DMS 273 (cell line): ENCODE measurements at regions not wholly inside any gene's neighbourhood (a gene's known extent, or its start where the extent isn't known, plus 50 kb on each side); places are given as distances from the start of the nearest gene placed in this dataset.
"Not testable (repeated sequence)": the region's sequence is repeated elsewhere in the genome, so short reads cannot be mapped to it uniquely, and the experiment has no call there.

Source experiments
- DNase-seq: peaks from one replicate; lab custom pipeline; 2025; ENCODE audit not compliant: unreplicated experiment; lab: John Stamatoyannopoulos, UW

DNA sequence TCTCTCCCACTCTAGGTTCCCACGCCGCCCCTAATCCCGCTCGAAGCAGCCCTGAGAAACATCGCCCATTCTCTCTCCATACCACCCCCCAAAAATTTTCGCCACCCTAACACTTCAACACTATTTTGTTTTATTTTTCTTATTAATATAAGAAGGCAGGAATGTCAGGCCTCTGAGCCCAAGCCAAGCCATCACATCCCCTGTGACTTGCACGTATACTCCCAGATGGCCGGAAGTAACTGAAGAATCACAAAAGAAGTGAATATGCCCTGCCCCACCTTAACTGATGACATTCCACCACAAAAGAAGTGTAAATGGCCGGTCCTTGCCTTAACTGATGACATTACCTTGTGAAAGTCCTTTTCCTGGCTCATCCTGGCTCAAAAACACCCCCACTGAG lies 127.2 kb upstream of the ADCY2 start:
- DNase-seq = not testable (repeated sequence)

DNA sequence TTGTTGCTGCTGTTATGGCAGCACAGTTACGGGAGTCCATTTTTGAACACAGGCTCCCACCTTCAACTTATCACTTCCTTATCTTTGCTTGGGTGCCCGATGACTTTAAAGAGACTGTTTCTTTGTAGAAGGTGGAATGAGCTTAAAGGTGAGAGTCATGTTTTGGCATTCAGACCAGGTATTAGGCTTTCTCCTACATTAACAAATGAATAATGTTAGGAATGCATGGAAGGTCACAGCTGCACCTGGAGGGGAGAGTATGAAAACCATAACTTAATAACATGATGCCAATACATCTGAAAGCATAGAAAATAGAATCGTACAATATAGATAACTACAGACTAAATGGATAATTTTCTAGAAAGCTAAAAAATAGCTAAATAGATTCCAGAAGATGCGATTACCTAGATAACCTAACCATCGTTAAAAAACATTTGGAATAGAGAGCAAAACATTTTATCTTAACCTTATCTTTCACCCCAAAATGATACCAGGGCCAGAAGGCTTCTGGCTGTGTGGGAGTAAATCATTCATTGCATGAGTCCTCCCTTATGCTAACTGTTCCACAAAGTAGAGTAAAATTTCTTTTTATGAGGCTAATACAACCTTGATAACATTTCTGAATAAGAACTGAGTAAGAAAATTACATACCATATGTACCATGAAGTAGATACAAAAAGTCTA lies 126.2 kb upstream of the ADCY2 start:
- DNase-seq = no peak

GRCh38 chr5:7271435-7272084 lies 124.4 kb upstream of the ADCY2 start:
- DNase-seq = no peak

DNA sequence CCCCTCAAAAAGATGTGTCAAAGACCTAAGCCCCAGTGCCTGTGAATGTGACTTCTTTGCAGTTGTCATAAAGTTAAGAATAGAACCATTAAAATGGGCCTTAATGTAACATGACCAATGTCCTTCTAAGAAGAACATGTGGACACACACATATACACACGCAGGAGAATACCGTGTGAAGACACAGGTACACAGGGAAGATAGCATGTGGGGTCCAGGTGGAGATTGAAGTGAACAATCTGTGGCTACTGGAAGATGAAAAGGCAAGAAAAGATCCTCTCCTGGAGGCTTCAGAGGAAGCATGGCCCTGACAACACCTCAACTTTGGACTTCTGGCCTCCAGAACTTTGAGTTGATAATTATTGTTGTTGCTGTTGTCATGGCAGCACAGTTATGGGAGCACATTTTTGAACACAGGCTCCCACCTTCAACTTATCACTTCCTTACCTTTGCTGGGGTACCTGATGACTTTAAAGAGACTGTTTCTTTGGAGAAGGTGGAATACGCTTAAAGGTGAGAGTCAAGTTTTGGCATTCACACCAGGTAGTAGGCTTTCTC lies 123.5 kb upstream of the ADCY2 start:
- no peak for DNase-seq

DNA sequence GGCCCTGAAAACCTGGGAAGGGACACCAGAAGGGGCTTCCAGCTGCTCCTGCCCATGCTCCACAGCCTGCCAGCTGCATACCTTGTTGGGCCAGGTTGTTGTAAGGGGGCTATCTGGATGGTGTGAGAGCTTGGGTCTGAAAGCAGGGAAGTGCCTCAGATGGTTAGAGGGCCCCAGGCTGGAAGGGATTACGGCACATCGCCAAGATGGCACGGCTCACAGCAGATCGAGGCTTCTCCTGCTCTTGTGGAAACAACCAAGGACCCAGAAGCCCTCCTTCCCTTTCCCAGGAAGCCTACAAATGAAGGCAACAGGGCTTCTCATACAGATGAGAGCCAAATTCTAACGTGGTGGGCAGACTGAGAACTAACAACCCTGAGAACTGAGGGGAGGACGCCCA lies 121.7 kb upstream of the ADCY2 start:
- DNase-seq = no peak

DNA sequence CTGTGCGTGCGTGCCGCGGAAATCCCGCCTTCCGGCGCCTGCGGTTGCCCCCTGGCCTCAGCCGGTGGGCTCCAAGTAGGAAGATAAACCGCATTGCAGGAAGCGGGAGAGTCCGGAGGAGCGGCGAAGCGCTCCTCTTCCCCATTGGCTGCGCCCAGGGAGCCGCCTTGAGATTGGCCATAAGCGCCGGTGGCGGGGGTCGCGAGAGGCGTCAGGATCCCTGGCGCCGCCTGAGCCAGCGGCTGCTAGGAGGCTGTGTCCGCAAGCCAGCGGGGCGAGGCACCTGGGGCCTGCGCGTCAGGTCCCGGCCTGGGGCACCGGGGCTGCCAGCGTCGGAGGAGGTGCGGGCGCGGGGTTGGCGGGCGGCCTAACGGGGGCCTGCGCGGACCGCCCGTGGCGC lies 106.3 kb upstream of the ADCY2 start:
- DNase-seq = not testable (repeated sequence)

DNA sequence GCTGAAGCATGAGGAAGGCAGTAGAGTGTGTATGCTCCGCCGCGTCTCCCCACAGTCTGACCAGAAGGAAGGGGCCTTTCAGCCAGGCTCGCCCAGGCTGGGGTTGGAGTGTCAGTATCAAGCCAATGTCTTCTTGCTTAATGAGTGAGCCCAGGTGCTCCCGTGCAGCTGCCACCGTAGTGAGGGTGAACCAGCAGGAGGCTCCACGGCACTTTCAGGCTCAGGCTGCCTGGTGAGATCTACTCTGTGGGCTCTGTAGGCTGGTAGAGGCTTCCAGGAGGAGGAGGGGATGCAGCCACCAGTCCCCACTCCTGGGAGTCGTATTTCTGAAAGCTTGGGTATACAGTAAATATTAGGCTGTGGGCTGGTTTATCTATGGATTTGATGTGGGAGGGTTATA lies 98.1 kb upstream of the ADCY2 start:
- not testable (repeated sequence) for DNase-seq

- DNase-seq = not testable (repeated sequence)
These were observed 96.2 kb upstream of the ADCY2 start for GRCh38 chr5:7299731-7300130.

DNA sequence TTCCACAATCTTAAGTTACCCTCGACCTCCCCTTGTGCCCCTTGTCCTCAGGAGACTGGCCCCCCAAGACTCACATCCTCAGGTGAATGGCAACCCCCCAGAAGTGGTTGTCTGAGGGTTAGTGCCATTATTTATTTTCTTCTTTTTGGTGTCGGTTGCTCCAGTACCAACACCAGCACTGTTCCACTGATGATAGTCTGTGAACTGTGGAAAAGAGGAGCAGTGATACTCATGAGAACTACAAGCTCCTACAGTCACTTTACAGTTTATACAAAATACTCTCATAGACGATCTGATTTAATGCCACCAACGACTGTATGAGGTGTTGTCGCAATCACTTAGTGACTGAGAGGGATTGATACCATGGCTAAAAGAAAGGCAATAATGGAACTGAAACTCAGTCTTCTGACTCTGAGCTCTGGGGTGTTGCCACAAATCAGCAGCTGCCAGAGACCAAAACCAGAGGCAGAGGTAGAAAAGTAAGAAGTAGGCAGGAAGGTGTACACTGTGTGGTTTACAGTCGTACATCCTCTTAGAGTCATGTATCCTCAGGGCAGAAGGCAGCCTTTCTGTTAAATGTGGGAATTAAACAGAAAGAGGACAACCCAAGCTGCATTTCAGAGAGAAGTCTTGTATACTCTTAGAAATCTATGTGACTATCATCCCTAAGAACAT lies 90.8 kb upstream of the ADCY2 start:
- not testable (repeated sequence) for DNase-seq

- DNase-seq = not testable (repeated sequence)
These were observed 89.4 kb upstream of the ADCY2 start for GRCh38 chr5:7306556-7306955.

DNA sequence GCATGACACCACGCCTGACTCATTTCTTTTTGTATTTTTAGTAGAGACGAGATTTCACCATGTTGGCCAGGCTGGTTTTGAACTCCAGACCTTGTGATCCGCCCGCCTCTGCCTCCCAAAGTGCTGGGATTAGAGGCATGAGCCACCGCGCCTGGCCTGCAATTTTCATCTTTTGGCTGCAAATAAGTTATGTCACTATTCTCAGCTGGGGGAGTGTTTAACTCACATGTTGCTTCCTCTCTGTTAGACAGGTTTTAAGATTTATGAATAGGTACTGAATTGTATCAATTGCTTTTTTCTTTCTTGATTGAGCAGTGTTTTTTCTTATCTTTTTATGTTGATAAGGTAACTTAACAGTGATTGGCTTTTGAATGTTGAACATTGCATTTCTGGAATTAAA lies 88.2 kb upstream of the ADCY2 start:
- not testable (repeated sequence) for DNase-seq

GRCh38 chr5:7309715-7310114 lies 86.2 kb upstream of the ADCY2 start:
- not testable (repeated sequence) for DNase-seq

DNA sequence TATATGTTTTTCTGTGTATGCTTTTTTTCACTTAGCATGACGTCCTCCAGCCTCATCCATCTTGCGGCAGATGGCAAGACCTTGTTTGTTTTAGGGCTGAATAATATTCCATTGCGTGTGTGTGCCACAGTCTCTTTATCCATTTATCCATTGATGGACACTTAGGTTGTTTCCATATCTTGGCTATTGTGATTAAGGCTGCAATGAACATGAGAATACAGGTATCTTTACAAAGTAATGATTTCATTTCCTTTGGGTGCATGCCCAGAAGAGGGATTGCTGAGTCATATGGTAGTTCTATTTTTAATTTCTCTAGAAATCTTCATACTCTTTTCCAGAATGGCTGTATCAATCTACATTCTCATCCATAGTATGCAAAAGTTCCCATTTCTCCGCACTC lies 85.3 kb upstream of the ADCY2 start:
- not testable (repeated sequence) for DNase-seq

DNA sequence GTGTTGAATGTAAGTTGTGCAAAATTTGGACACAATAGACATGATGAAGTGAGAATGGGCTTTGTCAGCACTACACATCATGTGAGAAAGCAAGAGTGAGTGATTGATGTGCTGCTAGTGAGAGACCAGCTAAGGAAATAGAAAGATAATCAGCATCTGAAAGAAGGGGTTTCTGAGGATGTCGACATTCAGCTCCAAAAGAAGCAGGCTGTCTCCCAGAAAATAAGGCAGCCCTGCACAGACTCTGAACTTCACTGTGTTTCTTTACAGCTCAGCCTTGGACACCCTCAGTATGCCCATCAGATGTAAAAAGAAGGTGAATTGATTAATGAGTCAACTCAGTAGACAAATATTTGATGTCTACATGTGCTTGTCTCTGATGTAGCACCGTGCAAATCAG lies 80.8 kb upstream of the ADCY2 start:
- DNase-seq = no peak

GRCh38 chr5:7317751-7318150 lies 78.2 kb upstream of the ADCY2 start:
- DNase-seq = no peak

DNA sequence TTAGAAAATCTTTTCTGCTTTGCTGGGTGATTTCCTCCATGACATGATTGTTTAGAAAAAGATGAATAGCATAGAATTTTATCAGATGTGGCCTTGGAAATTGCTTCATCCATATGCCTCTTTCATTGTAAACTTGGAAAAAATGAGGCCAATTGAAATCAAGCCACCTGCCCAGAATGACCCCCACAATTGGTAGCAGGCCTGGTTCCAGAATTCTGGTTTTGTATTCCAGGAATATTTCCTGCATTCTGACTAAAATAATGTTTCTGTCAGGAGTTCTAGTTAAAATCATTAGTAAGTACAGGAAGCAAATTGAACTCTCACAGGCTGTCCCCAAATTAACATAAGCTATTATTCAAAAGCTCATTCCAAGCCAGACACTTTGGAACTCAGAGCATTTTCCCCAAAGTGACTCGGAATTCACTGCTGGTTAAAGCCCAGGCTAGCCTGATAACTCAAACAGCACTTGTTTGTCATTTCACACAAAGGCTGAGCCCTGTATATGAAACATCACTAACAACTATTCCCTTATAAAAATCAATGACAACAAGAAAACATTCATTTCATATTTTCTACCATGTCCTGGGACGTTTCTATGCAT lies 75.1 kb upstream of the ADCY2 start:
- DNase-seq = no peak

GRCh38 chr5:7321724-7322123 lies 74.2 kb upstream of the ADCY2 start:
- DNase-seq = no peak

- no peak for DNase-seq
These were observed 71.0 kb upstream of the ADCY2 start for GRCh38 chr5:7324919-7325318.

DNA sequence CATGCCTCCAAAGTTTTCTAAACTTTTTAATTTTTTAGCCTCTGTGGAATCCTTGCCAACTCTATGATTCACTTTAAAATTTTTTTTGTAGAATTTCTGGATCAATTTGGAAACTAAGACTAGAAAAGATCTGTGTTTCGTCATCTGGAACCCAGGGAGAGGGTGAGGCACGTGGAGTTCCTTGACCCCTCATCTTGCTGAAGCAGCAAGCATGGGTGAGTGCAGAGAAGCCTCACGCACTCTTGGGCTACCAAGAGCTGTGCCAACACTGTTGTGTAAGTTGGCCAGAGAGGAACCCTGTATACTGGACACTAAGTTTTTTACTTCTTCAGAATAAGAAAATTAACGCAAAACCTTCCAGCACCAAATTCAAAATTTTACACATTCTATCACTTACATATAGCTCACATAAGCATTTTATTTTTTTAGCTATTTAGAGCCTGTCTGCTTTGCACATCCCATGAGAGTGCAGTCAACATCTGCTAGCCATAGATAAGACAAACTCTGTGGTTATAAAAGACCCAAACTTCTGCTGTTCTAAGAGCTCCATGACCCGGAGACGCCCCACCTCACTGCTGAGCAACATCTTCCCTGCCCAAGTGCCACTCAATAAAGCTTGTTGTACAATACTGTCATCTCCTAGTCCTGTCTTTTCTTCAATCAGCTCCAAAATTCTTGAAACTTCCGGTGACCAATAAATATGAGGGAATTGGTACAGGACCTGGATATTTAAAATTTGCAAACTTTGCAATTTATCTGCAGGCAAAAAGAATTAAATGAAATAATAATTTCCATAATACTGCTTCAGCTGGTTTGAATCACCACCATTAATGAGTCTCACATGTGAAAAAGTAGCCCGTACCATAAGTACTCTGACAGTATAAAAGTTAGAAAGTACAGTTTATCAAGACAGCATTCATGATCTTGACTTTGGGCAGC lies 69.7 kb upstream of the ADCY2 start:
- DNase-seq = no peak

GRCh38 chr5:7329141-7329540 lies 66.8 kb upstream of the ADCY2 start:
- no peak for DNase-seq
